22Rv1 (cell line): ENCODE measurements at regions not wholly inside any gene's neighbourhood (a gene's known extent, or its start where the extent isn't known, plus 50 kb on each side); places are given as distances from the start of the nearest gene placed in this dataset.

Experiments used
- CTCF ChIP-seq: fragments of 450-650 bp; IDR thresholded peaks from 2 replicates; pipeline ENCODE4 v1.5.1; 2017; ENCODE audit warnings: mild to moderate bottlenecking
- ZFX ChIP-seq: fragments of 450-650 bp; IDR thresholded peaks from 2 replicates; pipeline ENCODE4 v1.6.1; 2017; ENCODE audit warnings: antibody characterized with exemption, borderline replicate concordance

GRCh38 chr22:26827611-26828010 lies 170.2 kb downstream of the MIAT start:
- TF ChIP-seq CTCF: no peak
- TF ChIP-seq ZFX: no peak
